GM20000 (cell line): ENCODE measurements at regions not wholly inside any gene's neighbourhood (a gene's known extent, or its start where the extent isn't known, plus 50 kb on each side); places are given as distances from the start of the nearest gene placed in this dataset.
"Not testable (repeated sequence)": the region's sequence is repeated elsewhere in the genome, so short reads cannot be mapped to it uniquely, and the experiment has no call there.

ENCODE experiments used
- DNase-seq: peaks from one replicate; pipeline ENCODE4 v3.0.0; 2012; ENCODE audit warnings: low spot score
- TF ChIP-seq, protein P1 (sequence below): IDR thresholded peaks from 2 replicates; pipeline ENCODE4 v1.5.1; 2012; ENCODE audit warnings: mild to moderate bottlenecking, control low read depth; ENCODE audit errors: extremely low read depth, missing control alignments

DNA sequence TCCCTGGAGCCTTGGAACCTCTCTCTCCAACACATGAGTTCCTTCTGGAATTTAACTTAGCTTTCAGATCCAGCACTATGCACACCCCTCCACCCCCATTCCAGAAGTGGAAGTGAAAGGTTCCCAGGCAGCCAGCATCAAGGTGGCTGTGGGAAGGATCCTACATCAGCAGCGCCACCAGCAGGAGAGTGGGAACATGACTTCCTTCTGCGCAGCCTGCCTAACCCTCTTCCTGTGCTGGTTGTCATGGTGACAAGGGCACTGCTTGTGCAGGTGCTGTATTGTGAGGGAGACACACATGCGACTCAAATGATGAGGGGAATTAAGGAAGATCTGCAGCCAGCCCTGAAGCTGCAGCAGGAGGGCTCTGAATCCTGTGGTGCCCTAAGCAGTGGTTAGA, 904.5 kb upstream of the API5 start:
- TF ChIP-seq, protein P1, sequence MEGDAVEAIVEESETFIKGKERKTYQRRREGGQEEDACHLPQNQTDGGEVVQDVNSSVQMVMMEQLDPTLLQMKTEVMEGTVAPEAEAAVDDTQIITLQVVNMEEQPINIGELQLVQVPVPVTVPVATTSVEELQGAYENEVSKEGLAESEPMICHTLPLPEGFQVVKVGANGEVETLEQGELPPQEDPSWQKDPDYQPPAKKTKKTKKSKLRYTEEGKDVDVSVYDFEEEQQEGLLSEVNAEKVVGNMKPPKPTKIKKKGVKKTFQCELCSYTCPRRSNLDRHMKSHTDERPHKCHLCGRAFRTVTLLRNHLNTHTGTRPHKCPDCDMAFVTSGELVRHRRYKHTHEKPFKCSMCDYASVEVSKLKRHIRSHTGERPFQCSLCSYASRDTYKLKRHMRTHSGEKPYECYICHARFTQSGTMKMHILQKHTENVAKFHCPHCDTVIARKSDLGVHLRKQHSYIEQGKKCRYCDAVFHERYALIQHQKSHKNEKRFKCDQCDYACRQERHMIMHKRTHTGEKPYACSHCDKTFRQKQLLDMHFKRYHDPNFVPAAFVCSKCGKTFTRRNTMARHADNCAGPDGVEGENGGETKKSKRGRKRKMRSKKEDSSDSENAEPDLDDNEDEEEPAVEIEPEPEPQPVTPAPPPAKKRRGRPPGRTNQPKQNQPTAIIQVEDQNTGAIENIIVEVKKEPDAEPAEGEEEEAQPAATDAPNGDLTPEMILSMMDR = peak; percentile 7
- DNase-seq = peak; percentile 4

DNA sequence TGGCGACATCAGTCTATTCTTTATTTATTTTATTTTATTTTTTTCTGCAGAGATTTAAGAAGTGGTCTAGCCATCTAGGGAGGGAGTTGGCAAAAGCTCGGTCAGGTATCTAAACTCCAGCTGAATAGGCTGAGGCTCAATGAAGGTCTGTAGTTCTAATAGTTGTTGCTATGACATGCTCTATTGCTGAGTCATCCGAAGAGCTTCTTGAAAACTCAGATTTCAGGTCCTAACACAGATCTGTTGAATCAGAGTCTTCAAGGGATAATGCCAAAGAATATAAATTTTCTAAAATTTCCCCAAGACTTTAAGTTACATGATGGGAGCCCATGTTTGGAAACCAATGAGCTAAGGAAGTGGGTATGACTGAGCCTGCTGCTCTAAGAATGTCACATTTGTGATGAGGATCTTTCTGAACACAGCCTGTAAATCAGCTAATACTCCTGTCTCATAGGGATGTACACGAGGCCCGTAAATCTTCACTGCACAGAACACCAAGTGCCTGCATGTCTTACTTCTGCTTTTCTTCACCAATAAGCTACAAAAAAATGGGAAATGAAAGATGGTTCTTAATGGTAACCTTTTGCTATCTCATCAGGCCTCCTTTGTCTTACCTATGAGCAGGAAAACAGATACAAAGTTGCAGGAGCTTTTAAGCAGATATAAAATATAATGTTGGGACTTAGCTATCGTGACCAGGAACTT, 901.4 kb upstream of the API5 start:
- peak; percentile 2 for DNase-seq
- TF ChIP-seq, protein P1 = no peak

DNA sequence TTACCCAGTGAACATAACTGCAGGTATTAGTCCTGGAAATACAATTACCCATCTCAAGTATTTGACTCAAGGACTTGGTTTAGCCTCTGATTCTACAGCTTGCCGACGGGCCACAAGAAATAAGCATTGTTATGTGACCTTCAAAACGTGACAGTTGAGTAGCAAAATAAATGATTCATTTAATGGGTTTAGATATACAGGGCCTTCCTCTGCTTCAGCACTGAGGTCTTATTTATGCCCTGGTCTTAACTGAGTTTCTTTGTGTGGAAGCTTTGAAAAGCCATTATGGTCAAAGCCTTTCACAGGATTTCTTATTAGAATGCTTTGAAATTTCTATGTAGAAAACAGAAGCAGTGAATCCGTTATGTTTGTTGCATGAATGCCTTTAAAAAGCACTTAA, 899.2 kb upstream of the API5 start:
- TF ChIP-seq, protein P1 = no peak
- DNase-seq = no peak

DNA sequence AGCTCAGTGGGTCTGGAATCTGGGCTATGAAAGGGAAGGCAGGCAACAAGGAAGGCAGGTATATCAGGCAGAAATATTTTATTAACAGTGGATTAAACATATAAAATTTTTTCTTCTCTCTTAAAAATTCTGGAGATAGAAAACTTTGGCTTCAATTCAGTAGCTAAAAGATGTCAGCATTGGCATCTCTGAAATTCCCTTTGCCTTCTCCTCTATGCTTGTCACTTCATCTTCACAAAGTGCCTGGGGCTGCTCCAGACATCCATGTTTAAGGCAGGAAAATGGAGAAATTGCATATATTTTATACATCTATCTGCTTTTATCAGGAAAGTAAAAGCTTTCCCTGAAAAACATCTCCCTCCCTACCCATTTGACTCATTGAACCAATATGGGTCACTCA, 894.1 kb upstream of the API5 start:
- no peak for DNase-seq
- TF ChIP-seq, protein P1 = no peak

DNA sequence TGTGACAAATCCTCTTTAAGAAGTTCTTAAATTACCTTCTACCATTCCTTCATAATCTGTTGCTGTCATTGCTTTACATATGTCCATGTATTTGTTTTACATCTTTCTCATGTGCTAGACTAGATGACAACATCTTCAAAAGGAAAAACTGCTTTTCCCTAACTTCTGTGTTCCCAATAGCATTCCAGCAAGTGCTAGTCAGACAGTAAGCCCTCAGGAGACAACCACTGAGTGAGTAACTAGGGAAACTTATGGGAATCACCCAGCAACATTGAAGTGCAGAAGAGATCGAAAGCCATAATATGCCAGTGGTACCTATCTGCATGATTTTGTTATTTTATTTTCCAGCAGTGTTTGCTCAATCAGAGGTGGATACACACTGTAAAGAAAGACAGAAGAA, 889.7 kb upstream of the API5 start:
- TF ChIP-seq, protein P1 = no peak
- DNase-seq = no peak

DNA sequence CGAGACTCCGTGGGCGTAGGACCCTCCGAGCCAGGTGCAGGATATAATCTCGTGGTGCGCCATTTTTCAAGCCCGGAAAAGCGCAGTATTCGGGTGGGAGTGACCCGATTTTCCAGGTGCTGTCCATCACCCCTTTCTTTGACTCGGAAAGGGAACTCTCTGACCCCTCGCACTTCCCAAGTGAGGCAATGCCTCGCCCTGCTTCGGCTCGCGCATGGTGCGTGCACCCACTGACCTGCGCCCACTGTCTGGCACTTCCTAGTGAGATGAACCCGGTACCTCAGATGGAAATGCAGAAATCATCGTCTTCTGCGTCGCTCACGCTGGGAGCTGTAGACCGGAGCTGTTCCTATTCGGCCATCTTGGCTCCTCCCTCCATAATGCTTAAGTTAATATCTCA, 876.9 kb upstream of the API5 start:
- DNase-seq = not testable (repeated sequence)

DNA sequence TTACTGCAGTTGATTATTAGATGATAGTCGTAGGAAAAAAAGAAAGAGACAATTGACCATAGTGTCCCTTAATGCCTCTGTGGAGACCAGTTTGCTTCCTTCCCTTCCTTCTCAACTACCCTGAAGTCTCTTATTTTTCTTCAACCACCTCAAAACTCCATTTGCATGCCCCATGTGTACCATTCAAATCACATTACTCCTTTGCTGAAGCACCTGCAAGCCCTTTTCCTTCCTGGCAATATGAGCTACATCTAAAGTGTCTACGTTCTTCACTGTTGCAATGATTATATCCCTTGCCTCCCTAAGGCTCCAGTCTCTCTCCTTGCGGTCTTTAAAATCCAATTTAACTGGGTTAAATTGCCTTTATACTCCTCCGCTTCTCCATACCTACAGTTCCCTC, 867.4 kb upstream of the API5 start:
- TF ChIP-seq, protein P1 = no peak
- no peak for DNase-seq
